Prostate gland (tissue), 2 donors: ENCODE measurements at regions not wholly inside any gene's neighbourhood (a gene's known extent, or its start where the extent isn't known, plus 50 kb on each side); places are given as distances from the start of the nearest gene placed in this dataset.

ENCODE experiments used
- DNase-seq: peaks from one replicate; pipeline ENCODE4 v3.0.0-alpha.2; 2019; ENCODE audit warnings: low spot score
- H3K27ac ChIP-seq, 2 donors: fragments of 200-600 bp; sonication (generic); 2 replicates each; pipeline ENCODE4 v1.5.1; 2017 to 2019
- H3K27me3 ChIP-seq: fragments of 200-600 bp; sonication (generic); replicated peaks from 2 replicates; pipeline ENCODE4 v1.5.1; 2019; ENCODE audit not compliant: insufficient read depth
- H3K36me3 ChIP-seq, 2 donors: fragments of 200-600 bp; sonication (generic); 1 replicate in 1 of 2; 2 replicates in 1 of 2; pipeline versions ENCODE4 v1.5.1 to v1.8.1; 2017 to 2019
- H3K4me1 ChIP-seq: fragments of 200-600 bp; sonication (generic); replicated peaks from 2 replicates; pipeline ENCODE4 v1.5.1; 2019
- H3K4me3 ChIP-seq, 2 donors: fragments of 200-600 bp; sonication (generic); 2 replicates each; pipeline ENCODE4 v1.5.1; 2017 to 2019
- H3K9me3 ChIP-seq: fragments of 200-600 bp; sonication (generic); 2 replicates; pipeline ENCODE4 v1.5.1; 2017
- CTCF ChIP-seq, 4 experiments: fragments of 200-600 bp in 2 of 4; fragments of 450-650 bp in 2 of 4; sonication (generic) in 2 of 4; IDR thresholded peaks; 1 replicate in 3 of 4; 2 replicates in 1 of 4; pipeline ENCODE4 v1.5.1; 2016 to 2019; ENCODE audit warnings: antibody characterized with exemption in 4 of 4, mild to moderate bottlenecking in 2 of 4, moderate library complexity in 2 of 4
- POLR2A ChIP-seq: fragments of 450-650 bp; IDR thresholded peaks from one replicate; pipeline ENCODE4 v1.6.1; 2016; ENCODE audit warnings: antibody characterized with exemption, mild to moderate bottlenecking
- POLR2AphosphoS5 ChIP-seq: sonication (generic); formaldehyde crosslinking; IDR thresholded peaks from one replicate; pipeline ENCODE4 v1.6.1; 2017; ENCODE audit warnings: antibody characterized with exemption
- WGBS: methylation state at CpG from one replicate; pipeline ENCODE4 v1.1.5; 2018; 5-methylcytosine and 5-hydroxymethylcytosine counted together
- intact Hi-C: fragments of 100-400 bp; cut with DNase I; formaldehyde crosslinking; loops from one replicate; pipeline ENCODE4 v1.14.2; 2022

GRCh38 chr16:66291833-66292232, 74.7 kb upstream of the CDH5 start:
- TF ChIP-seq POLR2A (no peak), CTCF (IDR thresholded peaks at IDR 0.05) (no peak), POLR2AphosphoS5 (no peak)
- no peaks in the 10 kb centered on the region for H3K4me1 ChIP-seq
- 90% methylated on average over 6 of the region's 6 CpGs for WGBS
- no peaks in the 10 kb centered on the region for H3K27me3 ChIP-seq
- H3K36me3 ChIP-seq, result no peaks in the 10 kb centered on the region
- no peaks in the 10 kb centered on the region for H3K9me3 ChIP-seq
- DNase-seq, result no peak
- intact Hi-C loops, result no loop called here
- no peak overlapping the region for H3K4me3 ChIP-seq
- H3K27ac ChIP-seq, result no peak overlapping the region

- DNase-seq, result no peak
- no peaks in the 10 kb centered on the region for H3K9me3 ChIP-seq
- no peak overlapping the region for H3K4me3 ChIP-seq
- no peak for TF ChIP-seq POLR2A
- no peaks in the 10 kb centered on the region for H3K27me3 ChIP-seq
- no peak overlapping the region for H3K27ac ChIP-seq
- no peaks in the 10 kb centered on the region for H3K4me1 ChIP-seq
- no peaks in the 10 kb centered on the region for H3K36me3 ChIP-seq
- 86% methylated on average over 4 of the region's 4 CpGs for WGBS
- intact Hi-C loops, result no loop called here
These were observed 76.1 kb upstream of the CDH5 start for GRCh38 chr16:66290431-66290830.

GRCh38 chr16:66289986-66290385, 76.5 kb upstream of the CDH5 start:
- Histone ChIP-seq H3K9me3 (no peaks in the 10 kb centered on the region), H3K27ac (no peak overlapping the region), H3K4me1 (no peaks in the 10 kb centered on the region), H3K4me3 (no peak overlapping the region), H3K36me3 (no peaks in the 10 kb centered on the region), H3K27me3 (no peaks in the 10 kb centered on the region)
- DNase-seq, result no peak
- TF ChIP-seq CTCF (IDR thresholded peaks at IDR 0.05) (no peak), POLR2AphosphoS5 (no peak)
- intact Hi-C loops, result no loop called here
- 97% methylated on average over 6 of the region's 6 CpGs for WGBS

GRCh38 chr16:66289051-66289680, 77.3 kb upstream of the CDH5 start:
- intact Hi-C loops, result no loop called here
- no peak for DNase-seq
- Histone ChIP-seq H3K4me1 (no peaks in the 10 kb centered on the region), H3K27me3 (no peaks in the 10 kb centered on the region), H3K9me3 (no peaks in the 10 kb centered on the region), H3K36me3 (no peaks in the 10 kb centered on the region), H3K4me3 (no peak overlapping the region), H3K27ac (no peak overlapping the region)
- TF ChIP-seq CTCF (IDR thresholded peaks at IDR 0.05), result no peak
- TF ChIP-seq POLR2AphosphoS5, result no peak
- TF ChIP-seq POLR2A, result no peak
- 93% methylated on average over 14 of the region's 15 CpGs for WGBS

GRCh38 chr16:66287926-66288325, 78.6 kb upstream of the CDH5 start:
- no peak for DNase-seq
- H3K36me3 ChIP-seq, result no peaks in the 10 kb centered on the region
- H3K9me3 ChIP-seq, result no peaks in the 10 kb centered on the region
- no peaks in the 10 kb centered on the region for H3K4me1 ChIP-seq
- no peak for TF ChIP-seq CTCF (IDR thresholded peaks at IDR 0.05)
- no peak overlapping the region for H3K27ac ChIP-seq
- no peak overlapping the region for H3K4me3 ChIP-seq
- H3K27me3 ChIP-seq, result no peaks in the 10 kb centered on the region
- intact Hi-C loops, result no loop called here
- WGBS, result 94% methylated on average over 2 of the region's 2 CpGs
